ENCODE measurements at regions not wholly inside any gene's neighbourhood (a gene's known extent, or its start where the extent isn't known, plus 50 kb on each side); places are given as distances from the start of the nearest gene placed in this dataset.

- Histone ChIP-seq H2BK5ac (ENCODE audit: low read length) (no peak overlapping the region), H4K8ac (ENCODE audit: low read depth, low read length) (no peak overlapping the region), H3K4me1 (ENCODE audit: control insufficient read depth in 2 of 2, insufficient read depth in 1 of 2, low read depth in 1 of 2, low read length in 2 of 2) (no peaks in the 10 kb centered on the region), H2BK120ac (ENCODE audit: low read depth, low read length) (no peak overlapping the region), H3K9ac (ENCODE audit: low read depth, low read length, poor library complexity) (no peak overlapping the region), H3K27me3 (ENCODE audit: control insufficient read depth in 3 of 3, insufficient read depth in 3 of 3, low read depth in 1 of 3, low read length in 3 of 3) (no peaks in the 10 kb centered on the region), H2AFZ (ENCODE audit: low read length) (no peak overlapping the region), H3K27ac (replicated peaks; ENCODE audit: low read length) (no peak overlapping the region), H2BK15ac (ENCODE audit: low read length) (no peak overlapping the region), H2BK12ac (ENCODE audit: low read length) (no peak overlapping the region), H3K18ac (ENCODE audit: low read length) (no peak overlapping the region), H2AK5ac (ENCODE audit: low read depth, low read length) (no peak overlapping the region), H3K4me3 (ENCODE audit: low read length in 2 of 2) (no peak overlapping the region), H3K4ac (ENCODE audit: low read length) (no peak overlapping the region), H3K79me1 (ENCODE audit: low read depth, low read length) (no peaks in the 10 kb centered on the region), H3K9me3 (replicated peaks in 1 of 2; ENCODE audit: control insufficient read depth in 2 of 2, insufficient read depth in 1 of 2, low read depth in 1 of 2, low read length in 2 of 2) (no peaks in the 10 kb centered on the region), H4K91ac (ENCODE audit: low read depth, low read length, poor library complexity) (no peak overlapping the region), H3K36me3 (replicated peaks in 1 of 2; ENCODE audit: control insufficient read depth in 2 of 2, insufficient read depth in 2 of 2, low read length in 2 of 2) (no peaks in the 10 kb centered on the region), H3K23ac (ENCODE audit: low read depth, low read length, poor library complexity) (no peak overlapping the region), H3K14ac (ENCODE audit: low read length) (no peak overlapping the region), H3K4me2 (ENCODE audit: insufficient read depth, low read length, poor library complexity, severe bottlenecking) (no peak overlapping the region)
- DNase-seq (ENCODE audit: low spot score), result no peak
- WGBS, 2 donors (ENCODE audit: extremely low coverage in 2 of 2, insufficient read length in 2 of 2, insufficient replicate concordance in 1 of 2), result no CpG with 5 or more reads among the region's 5 CpGs
Observed at GRCh38 chr19:31772915-31773314, 423.7 kb upstream of the TSHZ3 start.

- Histone ChIP-seq H3K4me3 (ENCODE audit: low read length in 2 of 2) (no peak overlapping the region), H3K79me1 (ENCODE audit: low read depth, low read length) (no peaks in the 10 kb centered on the region), H3K23ac (ENCODE audit: low read depth, low read length, poor library complexity) (no peak overlapping the region), H3K9ac (ENCODE audit: low read depth, low read length, poor library complexity) (no peak overlapping the region), H3K4me1 (ENCODE audit: control insufficient read depth in 2 of 2, insufficient read depth in 1 of 2, low read depth in 1 of 2, low read length in 2 of 2) (peaks cover 0 to 10% of the 10 kb centered on the region in 2 donors), H3K27ac (replicated peaks; ENCODE audit: low read length) (no peak overlapping the region), H2BK12ac (ENCODE audit: low read length) (no peak overlapping the region), H2AFZ (ENCODE audit: low read length) (no peak overlapping the region), H4K8ac (ENCODE audit: low read depth, low read length) (no peak overlapping the region), H2AK5ac (ENCODE audit: low read depth, low read length) (no peak overlapping the region), H3K4me2 (ENCODE audit: insufficient read depth, low read length, poor library complexity, severe bottlenecking) (no peak overlapping the region), H4K91ac (ENCODE audit: low read depth, low read length, poor library complexity) (no peak overlapping the region), H3K9me3 (replicated peaks in 1 of 2; ENCODE audit: control insufficient read depth in 2 of 2, insufficient read depth in 1 of 2, low read depth in 1 of 2, low read length in 2 of 2) (no peaks in the 10 kb centered on the region), H3K36me3 (replicated peaks in 1 of 2; ENCODE audit: control insufficient read depth in 2 of 2, insufficient read depth in 2 of 2, low read length in 2 of 2) (no peaks in the 10 kb centered on the region), H3K4ac (ENCODE audit: low read length) (no peak overlapping the region), H3K27me3 (ENCODE audit: control insufficient read depth in 3 of 3, insufficient read depth in 3 of 3, low read depth in 1 of 3, low read length in 3 of 3) (no peaks in the 10 kb centered on the region), H2BK5ac (ENCODE audit: low read length) (no peak overlapping the region), H3K18ac (ENCODE audit: low read length) (no peak overlapping the region), H2BK15ac (ENCODE audit: low read length) (no peak overlapping the region), H3K14ac (ENCODE audit: low read length) (no peak overlapping the region), H2BK120ac (ENCODE audit: low read depth, low read length) (no peak overlapping the region)
- no CpG with 5 or more reads among the region's 4 CpGs for whole genome bisulfite sequencing, 2 donors (ENCODE audit: extremely low coverage in 2 of 2, insufficient read length in 2 of 2, insufficient replicate concordance in 1 of 2)
- DNase-seq (ENCODE audit: low spot score), result no peak
Observed at GRCh38 chr19:31781542-31781941, 432.3 kb upstream of the TSHZ3 start.

DNA sequence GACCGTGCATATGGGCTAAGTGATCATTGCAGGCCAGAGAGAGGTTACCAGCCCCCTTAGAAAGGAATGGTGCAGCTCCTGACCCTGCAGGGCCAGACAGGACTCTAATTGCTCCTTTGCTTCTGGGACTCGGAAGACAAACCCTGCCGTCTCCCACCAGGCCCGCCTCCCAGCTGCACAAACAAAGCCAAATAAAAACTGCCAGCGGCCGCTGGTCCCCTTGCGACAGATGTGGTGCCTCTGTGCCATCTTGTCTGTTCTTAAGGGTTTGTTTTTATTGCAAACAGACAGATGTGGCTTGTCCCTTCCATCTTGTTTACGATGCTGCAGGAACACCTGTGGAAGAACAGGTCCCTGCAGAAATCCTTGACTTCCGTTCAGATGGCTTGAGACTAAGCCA is 434.4 kb upstream of the TSHZ3 start:
- Histone ChIP-seq H3K79me1 (ENCODE audit: low read depth, low read length) (no peaks in the 10 kb centered on the region), H3K4me1 (ENCODE audit: control insufficient read depth in 2 of 2, insufficient read depth in 1 of 2, low read depth in 1 of 2, low read length in 2 of 2) (peaks cover 0 to 11% of the 10 kb centered on the region in 2 donors), H4K91ac (ENCODE audit: low read depth, low read length, poor library complexity) (no peak overlapping the region), H3K14ac (ENCODE audit: low read length) (no peak overlapping the region), H3K9me3 (replicated peaks in 1 of 2; ENCODE audit: control insufficient read depth in 2 of 2, insufficient read depth in 1 of 2, low read depth in 1 of 2, low read length in 2 of 2) (no peaks in the 10 kb centered on the region), H2AK5ac (ENCODE audit: low read depth, low read length) (peak overlapping the region; percentile 10), H2BK120ac (ENCODE audit: low read depth, low read length) (no peak overlapping the region), H3K27ac (replicated peaks; ENCODE audit: low read length) (no peak overlapping the region), H2BK15ac (ENCODE audit: low read length) (no peak overlapping the region), H3K4me2 (ENCODE audit: insufficient read depth, low read length, poor library complexity, severe bottlenecking) (no peak overlapping the region), H3K18ac (ENCODE audit: low read length) (no peak overlapping the region), H2BK12ac (ENCODE audit: low read length) (no peak overlapping the region), H2AFZ (ENCODE audit: low read length) (peak overlapping the region; percentile 22), H3K4ac (ENCODE audit: low read length) (no peak overlapping the region), H2BK5ac (ENCODE audit: low read length) (no peak overlapping the region), H3K27me3 (ENCODE audit: control insufficient read depth in 3 of 3, insufficient read depth in 3 of 3, low read depth in 1 of 3, low read length in 3 of 3) (no peaks in the 10 kb centered on the region), H3K36me3 (replicated peaks in 1 of 2; ENCODE audit: control insufficient read depth in 2 of 2, insufficient read depth in 2 of 2, low read length in 2 of 2) (no peaks in the 10 kb centered on the region), H3K9ac (ENCODE audit: low read depth, low read length, poor library complexity) (no peak overlapping the region), H3K4me3 (ENCODE audit: low read length in 2 of 2) (no peak overlapping the region), H3K23ac (ENCODE audit: low read depth, low read length, poor library complexity) (no peak overlapping the region), H4K8ac (ENCODE audit: low read depth, low read length) (no peak overlapping the region)
- no peak for DNase-seq (ENCODE audit: low spot score)
- no CpG with 5 or more reads among the region's 9 CpGs for WGBS, 2 donors (ENCODE audit: extremely low coverage in 2 of 2, insufficient read length in 2 of 2, insufficient replicate concordance in 1 of 2)

- no peak overlapping the region for H3K4me2 ChIP-seq (ENCODE audit: insufficient read depth, low read length, poor library complexity, severe bottlenecking)
- no peak overlapping the region for H2BK5ac ChIP-seq (ENCODE audit: low read length)
- H2BK120ac ChIP-seq (ENCODE audit: low read depth, low read length), result no peak overlapping the region
- no peak overlapping the region for H3K4ac ChIP-seq (ENCODE audit: low read length)
- H3K4me3 ChIP-seq (ENCODE audit: low read length in 2 of 2), result no peak overlapping the region
- no peak overlapping the region for H3K18ac ChIP-seq (ENCODE audit: low read length)
- no peak overlapping the region for H3K23ac ChIP-seq (ENCODE audit: low read depth, low read length, poor library complexity)
- H4K8ac ChIP-seq (ENCODE audit: low read depth, low read length), result no peak overlapping the region
- no peak overlapping the region for H4K91ac ChIP-seq (ENCODE audit: low read depth, low read length, poor library complexity)
- no CpG with 5 or more reads among the region's 3 CpGs for WGBS, 2 donors (ENCODE audit: extremely low coverage in 2 of 2, insufficient read length in 2 of 2, insufficient replicate concordance in 1 of 2)
- no peaks in the 10 kb centered on the region for H3K27me3 ChIP-seq (ENCODE audit: control insufficient read depth in 3 of 3, insufficient read depth in 3 of 3, low read depth in 1 of 3, low read length in 3 of 3)
- no peak overlapping the region for H3K27ac ChIP-seq (replicated peaks; ENCODE audit: low read length)
- H3K79me1 ChIP-seq (ENCODE audit: low read depth, low read length), result no peaks in the 10 kb centered on the region
- H2BK12ac ChIP-seq (ENCODE audit: low read length), result no peak overlapping the region
- H3K14ac ChIP-seq (ENCODE audit: low read length), result no peak overlapping the region
- no peaks in the 10 kb centered on the region for H3K9me3 ChIP-seq (replicated peaks in 1 of 2; ENCODE audit: control insufficient read depth in 2 of 2, insufficient read depth in 1 of 2, low read depth in 1 of 2, low read length in 2 of 2)
- peaks cover 0 to 11% of the 10 kb centered on the region in 2 donors for H3K4me1 ChIP-seq (ENCODE audit: control insufficient read depth in 2 of 2, insufficient read depth in 1 of 2, low read depth in 1 of 2, low read length in 2 of 2)
- no peak overlapping the region for H2BK15ac ChIP-seq (ENCODE audit: low read length)
- no peaks in the 10 kb centered on the region for H3K36me3 ChIP-seq (replicated peaks in 1 of 2; ENCODE audit: control insufficient read depth in 2 of 2, insufficient read depth in 2 of 2, low read length in 2 of 2)
- no peak overlapping the region for H2AFZ ChIP-seq (ENCODE audit: low read length)
- no peak overlapping the region for H2AK5ac ChIP-seq (ENCODE audit: low read depth, low read length)
- H3K9ac ChIP-seq (ENCODE audit: low read depth, low read length, poor library complexity), result no peak overlapping the region
- no peak for DNase-seq (ENCODE audit: low spot score)
Observed at GRCh38 chr19:31784671-31785101, 435.4 kb upstream of the TSHZ3 start.

All from neuronal stem cell (in vitro differentiated cells).